ENCODE measurements at regions not wholly inside any gene's neighbourhood (a gene's known extent, or its start where the extent isn't known, plus 50 kb on each side); places are given as distances from the start of the nearest gene placed in this dataset.
A peak's percentile ranks its signal among the peaks of the same experiment; 100 is the strongest.
"Not testable (repeated sequence)": the region's sequence is repeated elsewhere in the genome, so short reads cannot be mapped to it uniquely, and the experiment has no call there.

DNA sequence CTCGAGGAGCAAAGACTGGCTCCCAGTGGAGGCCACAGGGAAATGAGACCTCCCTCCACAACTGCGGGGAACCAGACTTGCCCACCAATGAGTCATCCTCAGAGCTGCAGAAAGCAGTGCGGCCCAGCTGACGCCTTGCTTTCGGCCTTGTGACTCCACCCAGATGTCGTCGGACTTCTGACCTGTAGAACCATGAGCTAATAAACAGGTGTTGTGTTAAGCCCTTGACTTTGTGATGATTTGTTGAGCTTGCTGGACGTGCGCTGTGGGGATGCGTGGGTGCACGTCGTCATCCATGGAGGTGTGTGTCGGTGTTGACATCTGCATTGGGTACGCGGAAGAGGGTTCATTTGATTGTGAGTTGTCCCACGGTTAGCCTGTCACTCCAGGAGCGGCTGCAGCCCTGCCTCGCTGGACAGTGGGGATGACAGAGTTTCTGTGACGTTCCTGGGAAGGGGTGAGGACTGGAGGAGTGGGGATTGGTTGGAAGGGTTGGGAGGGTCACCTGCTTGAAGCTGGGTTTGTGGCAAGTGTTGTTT, 154.1 kb downstream of the SH3BP4 start:
- H3K36me3 ChIP-seq: no peaks in the 10 kb centered on the region
- H3K27me3 ChIP-seq: no peaks in the 10 kb centered on the region
- no peaks in the 10 kb centered on the region for H3K9me3 ChIP-seq
- TF ChIP-seq, protein P1, sequence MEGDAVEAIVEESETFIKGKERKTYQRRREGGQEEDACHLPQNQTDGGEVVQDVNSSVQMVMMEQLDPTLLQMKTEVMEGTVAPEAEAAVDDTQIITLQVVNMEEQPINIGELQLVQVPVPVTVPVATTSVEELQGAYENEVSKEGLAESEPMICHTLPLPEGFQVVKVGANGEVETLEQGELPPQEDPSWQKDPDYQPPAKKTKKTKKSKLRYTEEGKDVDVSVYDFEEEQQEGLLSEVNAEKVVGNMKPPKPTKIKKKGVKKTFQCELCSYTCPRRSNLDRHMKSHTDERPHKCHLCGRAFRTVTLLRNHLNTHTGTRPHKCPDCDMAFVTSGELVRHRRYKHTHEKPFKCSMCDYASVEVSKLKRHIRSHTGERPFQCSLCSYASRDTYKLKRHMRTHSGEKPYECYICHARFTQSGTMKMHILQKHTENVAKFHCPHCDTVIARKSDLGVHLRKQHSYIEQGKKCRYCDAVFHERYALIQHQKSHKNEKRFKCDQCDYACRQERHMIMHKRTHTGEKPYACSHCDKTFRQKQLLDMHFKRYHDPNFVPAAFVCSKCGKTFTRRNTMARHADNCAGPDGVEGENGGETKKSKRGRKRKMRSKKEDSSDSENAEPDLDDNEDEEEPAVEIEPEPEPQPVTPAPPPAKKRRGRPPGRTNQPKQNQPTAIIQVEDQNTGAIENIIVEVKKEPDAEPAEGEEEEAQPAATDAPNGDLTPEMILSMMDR (IDR thresholded peaks at IDR 0.05): no peak
- intact Hi-C loops (cut with DNase I): loop anchor here (5.0 kb wide), 1 partner anchor 224 kb away; no protein-coding TSS in a partner anchor
- H3K27ac ChIP-seq: no peak overlapping the region
- H3K4me3 ChIP-seq: no peak overlapping the region
- no peak for DNase-seq (ENCODE audit: low spot score in 2 of 2)
- H3K4me1 ChIP-seq: no peaks in the 10 kb centered on the region

DNA sequence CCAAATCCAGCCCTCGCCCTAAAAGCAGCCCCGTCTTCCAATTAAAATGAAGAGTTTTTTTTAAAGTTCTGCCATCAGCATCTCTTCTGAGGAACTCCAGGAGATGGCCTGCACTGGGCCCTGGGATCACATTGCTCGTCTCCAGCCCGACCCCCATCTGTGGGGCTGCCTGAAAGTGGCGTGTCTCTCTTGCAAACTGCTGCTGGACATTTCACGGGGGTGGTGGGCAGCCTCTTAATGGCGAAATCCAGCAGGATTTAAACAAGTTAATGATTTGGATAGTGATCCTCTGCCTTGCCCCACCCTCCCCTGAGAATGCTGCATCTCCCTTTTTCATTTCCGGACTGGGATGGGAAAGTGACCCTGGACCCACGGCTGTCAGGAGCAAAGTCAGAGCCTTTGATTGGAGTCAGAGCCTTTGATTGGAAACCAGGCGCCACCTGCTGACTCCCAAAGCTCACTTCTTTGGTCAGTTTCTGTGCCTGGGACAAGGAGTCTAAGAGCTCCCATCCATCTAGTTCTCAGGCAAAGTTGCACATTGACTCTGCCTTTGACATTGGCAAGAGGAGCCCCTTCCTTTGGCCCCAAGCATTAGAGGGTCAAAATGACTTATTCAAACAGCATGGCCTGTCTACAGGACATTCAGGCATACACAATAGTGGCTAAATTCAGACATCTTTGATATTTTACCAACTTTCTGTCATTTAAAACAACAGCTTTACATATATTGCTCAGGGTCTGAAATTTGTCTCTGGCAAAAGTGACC, 155.2 kb downstream of the SH3BP4 start:
- H3K4me1 ChIP-seq: no peaks in the 10 kb centered on the region
- TF ChIP-seq, protein P1 (IDR thresholded peaks at IDR 0.05): peak; percentile 51 to 70 (median 63)
- H3K36me3 ChIP-seq: no peaks in the 10 kb centered on the region
- H3K4me3 ChIP-seq: no peak overlapping the region
- no peaks in the 10 kb centered on the region for H3K9me3 ChIP-seq
- H3K27me3 ChIP-seq: no peaks in the 10 kb centered on the region
- no peak overlapping the region for H3K27ac ChIP-seq
- intact Hi-C loops (cut with DNase I): loop anchor here (1.0 to 5.0 kb wide), 2 partner anchors 225 to 557 kb away; no protein-coding TSS in a partner anchor
- peak in 1 of 2 donors; percentile 79 for DNase-seq (ENCODE audit: low spot score in 2 of 2)

DNA sequence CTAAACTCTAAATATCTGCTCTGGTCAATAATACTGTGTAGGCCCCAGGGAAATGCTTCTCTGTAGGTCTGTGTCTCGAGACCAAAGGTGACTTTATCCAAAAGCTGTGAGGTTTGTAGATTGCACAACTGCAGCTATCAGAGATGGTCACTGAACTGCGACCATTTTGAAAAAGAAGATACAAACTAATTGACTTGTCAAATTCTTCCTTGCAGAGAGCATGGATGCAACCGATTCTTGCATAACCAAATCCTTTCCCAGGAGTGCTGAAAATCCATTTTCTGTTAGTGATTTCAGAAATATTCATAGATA, 155.8 kb downstream of the SH3BP4 start:
- no peak overlapping the region for H3K4me3 ChIP-seq
- intact Hi-C loops (cut with DNase I): loop anchor here (1.0 to 5.0 kb wide), 2 partner anchors 225 to 557 kb away; no protein-coding TSS in a partner anchor
- no peak overlapping the region for H3K27ac ChIP-seq
- no peaks in the 10 kb centered on the region for H3K36me3 ChIP-seq
- DNase-seq (ENCODE audit: low spot score in 2 of 2): no peak
- no peaks in the 10 kb centered on the region for H3K9me3 ChIP-seq
- TF ChIP-seq, protein P1 (IDR thresholded peaks at IDR 0.05): no peak
- H3K27me3 ChIP-seq: no peaks in the 10 kb centered on the region
- H3K4me1 ChIP-seq: no peaks in the 10 kb centered on the region

DNA sequence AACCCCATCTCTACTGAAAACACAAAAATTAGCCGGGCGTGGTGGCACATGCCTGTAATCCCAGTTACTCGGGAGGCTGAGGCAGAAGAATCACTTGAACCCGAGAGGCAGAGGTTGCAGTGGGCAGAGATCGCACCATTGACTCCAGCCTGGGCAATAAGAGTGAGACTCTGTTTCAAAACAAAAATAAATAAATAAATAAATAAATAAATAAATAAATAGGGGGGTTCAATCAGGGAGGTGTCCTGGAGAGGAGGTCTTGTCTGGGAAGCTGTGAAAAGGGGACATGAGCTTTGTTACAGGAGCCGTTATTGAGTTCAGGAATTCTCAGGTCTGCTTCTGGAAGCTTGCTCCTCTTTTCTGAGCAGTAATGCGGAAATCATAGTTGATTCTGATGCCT, 157.7 kb downstream of the SH3BP4 start:
- not testable (repeated sequence) for DNase-seq (ENCODE audit: low spot score in 2 of 2); H3K9me3 ChIP-seq; H3K4me1 ChIP-seq; H3K27me3 ChIP-seq; H3K4me3 ChIP-seq; H3K36me3 ChIP-seq; H3K27ac ChIP-seq
- intact Hi-C loops (cut with DNase I): loop anchor here (5.0 kb wide), 1 partner anchor 227 kb away; no protein-coding TSS in a partner anchor

DNA sequence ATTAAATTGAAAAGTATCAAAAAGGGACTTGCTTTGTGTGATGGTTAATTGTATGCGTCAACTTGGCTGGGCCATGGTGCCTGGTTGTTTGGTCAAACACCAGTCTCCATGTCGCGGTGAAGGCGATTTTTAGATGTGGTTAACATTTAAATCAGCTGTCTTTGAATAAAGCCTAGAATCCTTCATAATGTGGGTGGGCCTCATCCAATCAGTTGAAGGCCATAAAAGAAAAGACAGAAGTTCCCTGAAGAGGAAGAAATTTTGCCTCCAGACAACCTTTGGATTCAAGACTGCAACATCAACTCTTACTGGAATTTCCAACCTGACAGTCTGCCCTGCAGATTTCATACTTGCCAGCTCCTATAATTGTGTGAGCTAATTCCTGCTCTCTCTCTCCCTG, 160.5 kb downstream of the SH3BP4 start:
- no peak overlapping the region for H3K4me3 ChIP-seq
- no peaks in the 10 kb centered on the region for H3K4me1 ChIP-seq
- intact Hi-C loops (cut with DNase I): no loop called here
- TF ChIP-seq, protein P1 (IDR thresholded peaks at IDR 0.05): no peak
- no peak for DNase-seq (ENCODE audit: low spot score in 2 of 2)
- H3K36me3 ChIP-seq: no peaks in the 10 kb centered on the region
- no peaks in the 10 kb centered on the region for H3K9me3 ChIP-seq
- no peaks in the 10 kb centered on the region for H3K27me3 ChIP-seq
- H3K27ac ChIP-seq: no peak overlapping the region

DNA sequence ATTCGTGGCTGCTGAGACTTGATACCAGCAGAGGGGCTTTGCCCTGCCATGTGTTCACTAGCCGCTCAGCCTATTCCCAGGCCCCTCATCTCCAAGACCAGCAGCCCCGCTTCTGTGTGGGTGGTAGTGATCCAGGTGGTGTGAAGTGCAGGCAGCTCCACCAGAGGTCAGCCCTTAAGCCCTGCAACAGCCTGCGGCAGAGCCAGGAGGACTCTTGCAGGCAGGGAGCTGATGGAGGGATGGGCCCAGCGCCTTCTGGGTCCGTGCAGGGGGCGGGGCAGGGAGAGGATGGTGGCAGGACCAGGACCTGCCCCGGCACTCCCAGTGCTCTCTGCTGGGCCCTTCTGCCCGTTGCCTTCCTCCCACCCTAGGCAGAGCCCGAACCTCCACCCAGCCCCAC, 162.0 kb downstream of the SH3BP4 start:
- Histone ChIP-seq H3K4me1 (no peaks in the 10 kb centered on the region), H3K9me3 (no peaks in the 10 kb centered on the region), H3K4me3 (no peak overlapping the region), H3K27ac (no peak overlapping the region), H3K36me3 (no peaks in the 10 kb centered on the region), H3K27me3 (no peaks in the 10 kb centered on the region)
- intact Hi-C loops (cut with DNase I): no loop called here
- DNase-seq (ENCODE audit: low spot score in 2 of 2): no peak
- TF ChIP-seq, protein P1 (IDR thresholded peaks at IDR 0.05): no peak
